ENCODE measurements at regions not wholly inside any gene's neighbourhood (a gene's known extent, or its start where the extent isn't known, plus 50 kb on each side); places are given as distances from the start of the nearest gene placed in this dataset.

DNA sequence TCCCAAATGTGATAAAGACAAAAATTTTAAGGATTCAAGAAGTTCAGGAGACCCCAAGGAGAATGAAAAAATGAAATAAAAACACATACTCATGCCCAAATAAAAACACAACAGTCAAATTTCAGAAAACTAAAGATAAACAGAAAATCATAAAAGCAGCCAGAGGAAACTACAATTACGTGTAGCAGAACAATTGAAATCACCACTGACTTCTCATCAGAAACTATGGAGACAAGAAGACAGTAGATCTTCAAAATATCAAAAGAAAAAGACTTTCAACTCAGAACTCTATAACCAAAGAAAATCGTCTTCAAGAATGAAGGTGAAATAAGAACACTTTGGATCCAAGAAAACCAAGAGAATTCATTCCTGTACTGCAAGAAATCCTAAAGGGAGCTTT lies 54.9 kb downstream of the DIO3 start:
- H3K4me3 ChIP-seq (replicated peaks; ENCODE audit: low read depth, low read length): no peak overlapping the region
- no peak for DNase-seq (ENCODE audit: low read depth)
- TF ChIP-seq, protein P1, sequence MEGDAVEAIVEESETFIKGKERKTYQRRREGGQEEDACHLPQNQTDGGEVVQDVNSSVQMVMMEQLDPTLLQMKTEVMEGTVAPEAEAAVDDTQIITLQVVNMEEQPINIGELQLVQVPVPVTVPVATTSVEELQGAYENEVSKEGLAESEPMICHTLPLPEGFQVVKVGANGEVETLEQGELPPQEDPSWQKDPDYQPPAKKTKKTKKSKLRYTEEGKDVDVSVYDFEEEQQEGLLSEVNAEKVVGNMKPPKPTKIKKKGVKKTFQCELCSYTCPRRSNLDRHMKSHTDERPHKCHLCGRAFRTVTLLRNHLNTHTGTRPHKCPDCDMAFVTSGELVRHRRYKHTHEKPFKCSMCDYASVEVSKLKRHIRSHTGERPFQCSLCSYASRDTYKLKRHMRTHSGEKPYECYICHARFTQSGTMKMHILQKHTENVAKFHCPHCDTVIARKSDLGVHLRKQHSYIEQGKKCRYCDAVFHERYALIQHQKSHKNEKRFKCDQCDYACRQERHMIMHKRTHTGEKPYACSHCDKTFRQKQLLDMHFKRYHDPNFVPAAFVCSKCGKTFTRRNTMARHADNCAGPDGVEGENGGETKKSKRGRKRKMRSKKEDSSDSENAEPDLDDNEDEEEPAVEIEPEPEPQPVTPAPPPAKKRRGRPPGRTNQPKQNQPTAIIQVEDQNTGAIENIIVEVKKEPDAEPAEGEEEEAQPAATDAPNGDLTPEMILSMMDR (IDR thresholded peaks at IDR 0.05; ENCODE audit: low read length, missing control alignments): no peak

- no peak for DNase-seq (ENCODE audit: low read depth)
- TF ChIP-seq, protein P1 (IDR thresholded peaks at IDR 0.05; ENCODE audit: low read length, missing control alignments): no peak
Observed at GRCh38 chr14:101619484-101619883, 58.2 kb downstream of the DIO3 start.

GRCh38 chr14:101620031-101620788 lies 58.9 kb downstream of the DIO3 start:
- TF ChIP-seq, protein P1 (IDR thresholded peaks at IDR 0.05; ENCODE audit: low read length, missing control alignments): no peak
- DNase-seq (ENCODE audit: low read depth): no peak
- no peak overlapping the region for H3K4me3 ChIP-seq (replicated peaks; ENCODE audit: low read depth, low read length)

More at GRCh38 chr14:101619484-101619883, 58.2 kb downstream of the DIO3 start:
- H3K4me3 ChIP-seq (replicated peaks; ENCODE audit: low read depth, low read length): no peak overlapping the region

DNA sequence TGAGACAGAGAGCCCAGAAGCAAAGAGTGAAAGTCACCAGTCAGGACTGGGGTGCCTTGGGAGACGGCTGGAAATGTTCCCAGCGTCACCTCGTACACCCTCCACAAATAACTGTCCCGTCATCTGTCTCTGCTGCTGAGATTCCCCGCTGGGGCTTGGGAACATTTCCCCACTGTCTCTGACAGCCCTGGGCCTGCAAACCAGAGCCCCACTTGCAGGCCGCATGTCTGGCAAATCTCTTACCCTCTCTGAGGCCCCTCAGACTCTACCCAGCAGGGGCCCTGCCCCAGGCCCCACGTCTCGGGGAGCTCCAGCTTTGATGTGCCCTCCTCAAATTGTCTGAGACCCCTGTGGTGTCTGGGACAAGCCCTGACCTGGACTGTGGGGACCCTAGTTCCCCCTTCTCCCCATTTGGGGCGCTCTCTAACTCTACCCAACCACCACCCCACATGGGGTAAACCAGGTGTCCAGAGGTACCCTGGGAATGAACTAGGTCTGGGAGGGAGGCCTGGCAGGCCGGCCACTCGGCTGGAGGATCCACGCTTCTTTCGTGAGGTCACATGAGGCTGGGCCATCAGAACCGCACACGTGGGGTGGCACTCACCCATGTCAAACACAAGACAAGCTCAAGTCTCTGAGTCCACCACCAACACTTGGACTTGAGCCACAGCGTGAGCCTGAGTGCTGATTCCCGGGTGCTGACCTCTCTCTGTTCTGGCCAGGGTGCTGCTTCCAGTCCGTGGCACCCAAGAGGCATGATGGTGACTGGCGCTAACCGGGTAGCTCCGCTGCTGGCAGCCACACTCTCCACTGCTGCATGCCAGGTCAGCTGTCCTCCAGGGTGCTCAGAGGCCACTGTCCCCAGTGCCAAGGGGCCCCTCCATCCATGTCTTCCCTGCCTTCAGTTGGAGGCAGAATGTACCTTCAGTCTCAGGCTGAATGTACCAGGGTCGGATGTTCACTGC lies 59.8 kb downstream of the DIO3 start:
- TF ChIP-seq, protein P1 (IDR thresholded peaks at IDR 0.05; ENCODE audit: low read length, missing control alignments): no peak
- H3K4me3 ChIP-seq (replicated peaks; ENCODE audit: low read depth, low read length): no peak overlapping the region

DNA sequence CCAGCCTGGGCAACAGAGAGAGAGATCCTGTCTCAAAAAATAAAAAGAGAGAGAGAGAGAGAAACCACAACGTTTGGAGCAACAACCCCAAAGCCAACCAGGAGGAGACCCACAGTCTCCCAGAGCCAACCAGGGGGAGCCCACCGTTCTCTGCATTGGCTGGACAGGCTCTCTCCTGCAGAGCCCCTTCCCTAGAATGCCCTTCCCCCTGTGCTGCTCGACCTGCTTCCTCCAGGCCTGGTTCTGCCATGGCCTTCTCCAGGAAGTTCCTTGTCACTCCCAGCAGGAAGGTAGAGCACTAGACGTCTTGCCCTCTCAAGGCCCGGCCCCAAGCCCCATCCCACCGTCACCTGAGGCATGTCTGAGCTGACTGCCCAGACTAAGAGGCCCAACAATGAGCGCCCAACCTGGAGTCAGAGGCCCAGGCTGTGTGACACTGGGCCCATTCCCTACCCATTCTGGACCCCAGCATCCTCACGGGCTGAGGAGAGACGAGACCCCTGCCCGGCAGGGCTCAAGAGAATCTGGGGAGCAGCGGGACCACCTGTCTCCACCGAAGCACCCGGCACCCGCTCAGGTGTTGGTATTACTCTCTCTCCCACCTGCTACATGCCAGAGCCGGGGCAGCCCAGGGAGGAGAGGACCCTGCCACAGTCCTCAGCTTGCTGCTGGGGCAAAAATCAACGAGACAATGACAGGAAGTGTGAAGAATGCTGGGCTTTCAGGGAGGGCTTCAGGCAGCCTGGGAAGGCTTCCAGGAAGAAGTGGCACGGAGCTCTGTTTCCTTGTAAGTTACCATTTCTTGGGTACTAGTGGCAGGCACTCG lies 61.2 kb downstream of the DIO3 start:
- no peak overlapping the region for H3K4me3 ChIP-seq (replicated peaks; ENCODE audit: low read depth, low read length)
- TF ChIP-seq, protein P1 (IDR thresholded peaks at IDR 0.05; ENCODE audit: low read length, missing control alignments): no peak
- DNase-seq (ENCODE audit: low read depth): no peak

More for the DNA sequence above, 59.8 kb downstream of the DIO3 start:
- DNase-seq (ENCODE audit: low read depth): no peak

- no peak for DNase-seq (ENCODE audit: low read depth)
- TF ChIP-seq, protein P1 (IDR thresholded peaks at IDR 0.05; ENCODE audit: low read length, missing control alignments): no peak
- H3K4me3 ChIP-seq (replicated peaks; ENCODE audit: low read depth, low read length): no peak overlapping the region
Observed at GRCh38 chr14:101623077-101623372, 61.7 kb downstream of the DIO3 start.
